Osteocyte (in vitro differentiated cells): ENCODE measurements at regions not wholly inside any gene's neighbourhood (a gene's known extent, or its start where the extent isn't known, plus 50 kb on each side); places are given as distances from the start of the nearest gene placed in this dataset.

Source experiments
- DNase-seq: peaks from one replicate; pipeline ENCODE4 v3.0.0; 2021; ENCODE audit warnings: mixed read lengths; ENCODE audit not compliant: unreplicated experiment; ENCODE audit errors: extremely low spot score
- H3K27ac Mint-ChIP-seq: one replicate; pipeline ENCODE4 v1.8.0; 2021; ENCODE audit warnings: mild to moderate bottlenecking, mixed read lengths; ENCODE audit not compliant: unreplicated experiment
- H3K27me3 Mint-ChIP-seq: one replicate; pipeline ENCODE4 v1.8.0; 2021; ENCODE audit warnings: mixed read lengths; ENCODE audit not compliant: unreplicated experiment
- H3K36me3 Mint-ChIP-seq: one replicate; pipeline ENCODE4 v1.8.0; 2021; ENCODE audit warnings: mixed read lengths; ENCODE audit not compliant: unreplicated experiment
- H3K4me1 Mint-ChIP-seq: one replicate; pipeline ENCODE4 v1.8.0; 2021; ENCODE audit warnings: mixed read lengths; ENCODE audit not compliant: unreplicated experiment
- H3K4me3 Mint-ChIP-seq: one replicate; pipeline ENCODE4 v1.8.0; 2021; ENCODE audit warnings: mild to moderate bottlenecking, moderate library complexity, mixed read lengths; ENCODE audit not compliant: unreplicated experiment
- H3K9me3 Mint-ChIP-seq: one replicate; pipeline ENCODE4 v1.8.0; 2021; ENCODE audit warnings: mixed read lengths; ENCODE audit not compliant: unreplicated experiment
- TF ChIP-seq, protein P1 (sequence below): fragments of 200-600 bp; sonication (generic); IDR thresholded peaks from 2 replicates; pipeline ENCODE4 v1.5.0; 2021; ENCODE audit warnings: antibody characterized with exemption, mild to moderate bottlenecking, moderate library complexity

DNA sequence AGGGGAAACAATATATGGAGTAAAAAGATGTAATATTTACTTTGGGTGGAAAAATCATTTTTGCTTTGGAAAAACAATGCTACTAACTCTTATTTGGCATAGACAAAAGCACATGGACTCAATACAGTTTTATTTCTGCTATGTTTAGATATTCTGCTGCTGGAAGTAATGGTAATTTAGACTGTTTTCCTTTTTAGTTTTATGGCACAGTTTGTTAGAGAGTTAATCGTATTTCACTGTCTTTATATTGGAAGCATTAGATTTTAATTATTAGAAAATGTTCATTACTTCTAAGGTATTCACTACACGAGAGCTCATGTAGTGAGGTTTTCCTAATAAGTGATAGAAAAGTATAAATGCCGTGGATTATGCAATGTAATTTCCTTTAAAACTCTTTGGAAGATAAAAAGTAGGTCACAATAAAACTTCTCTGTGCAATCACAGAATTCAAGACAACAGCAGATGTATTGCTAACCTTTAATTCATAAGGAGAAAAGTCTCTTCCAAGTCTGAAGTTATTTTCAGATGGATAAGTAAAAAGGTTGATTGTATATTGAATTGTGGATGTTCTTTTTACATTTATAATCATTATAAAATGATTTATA is 851.8 kb downstream of the TMTC2 start:
- no peak for DNase-seq
- H3K36me3 Mint-ChIP-seq, result no peaks in the 10 kb centered on the region
- no peaks in the 10 kb centered on the region for H3K9me3 Mint-ChIP-seq
- TF ChIP-seq, protein P1, sequence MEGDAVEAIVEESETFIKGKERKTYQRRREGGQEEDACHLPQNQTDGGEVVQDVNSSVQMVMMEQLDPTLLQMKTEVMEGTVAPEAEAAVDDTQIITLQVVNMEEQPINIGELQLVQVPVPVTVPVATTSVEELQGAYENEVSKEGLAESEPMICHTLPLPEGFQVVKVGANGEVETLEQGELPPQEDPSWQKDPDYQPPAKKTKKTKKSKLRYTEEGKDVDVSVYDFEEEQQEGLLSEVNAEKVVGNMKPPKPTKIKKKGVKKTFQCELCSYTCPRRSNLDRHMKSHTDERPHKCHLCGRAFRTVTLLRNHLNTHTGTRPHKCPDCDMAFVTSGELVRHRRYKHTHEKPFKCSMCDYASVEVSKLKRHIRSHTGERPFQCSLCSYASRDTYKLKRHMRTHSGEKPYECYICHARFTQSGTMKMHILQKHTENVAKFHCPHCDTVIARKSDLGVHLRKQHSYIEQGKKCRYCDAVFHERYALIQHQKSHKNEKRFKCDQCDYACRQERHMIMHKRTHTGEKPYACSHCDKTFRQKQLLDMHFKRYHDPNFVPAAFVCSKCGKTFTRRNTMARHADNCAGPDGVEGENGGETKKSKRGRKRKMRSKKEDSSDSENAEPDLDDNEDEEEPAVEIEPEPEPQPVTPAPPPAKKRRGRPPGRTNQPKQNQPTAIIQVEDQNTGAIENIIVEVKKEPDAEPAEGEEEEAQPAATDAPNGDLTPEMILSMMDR, result no peak
- no peak overlapping the region for H3K4me3 Mint-ChIP-seq
- no peaks in the 10 kb centered on the region for H3K4me1 Mint-ChIP-seq
- H3K27me3 Mint-ChIP-seq, result no peaks in the 10 kb centered on the region
- H3K27ac Mint-ChIP-seq, result no peak overlapping the region

DNA sequence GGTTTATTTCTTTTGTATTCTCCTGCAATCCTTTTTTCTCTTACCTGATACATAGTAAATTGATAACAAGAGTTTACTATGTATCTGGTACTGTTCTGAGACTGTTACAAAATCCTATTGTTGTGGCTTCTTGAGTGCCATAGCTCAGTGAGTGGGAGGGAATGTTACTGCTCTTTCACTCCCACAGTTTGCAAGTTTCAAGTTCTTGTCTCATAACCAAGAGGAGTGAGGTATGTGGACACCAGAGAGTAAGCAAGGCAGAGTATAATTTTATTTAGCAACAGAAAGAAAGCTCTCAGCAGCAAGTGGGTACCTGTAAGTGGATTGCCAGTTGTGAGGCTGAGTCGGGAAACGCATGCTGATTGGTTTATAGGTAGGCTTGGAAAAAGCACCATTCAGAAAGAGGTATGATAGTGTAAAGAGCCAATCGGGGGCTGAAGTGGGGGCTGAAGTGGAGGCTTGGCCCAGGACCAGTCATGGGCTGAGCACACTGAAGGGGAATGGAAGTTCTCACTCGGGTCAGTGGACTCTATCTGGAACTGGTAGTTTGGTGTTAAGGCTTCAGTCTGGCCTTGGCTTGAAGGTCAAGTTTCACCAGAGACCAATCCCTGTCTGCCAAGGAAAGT is 850.8 kb downstream of the TMTC2 start:
- no peak for DNase-seq
- no peaks in the 10 kb centered on the region for H3K36me3 Mint-ChIP-seq

DNA sequence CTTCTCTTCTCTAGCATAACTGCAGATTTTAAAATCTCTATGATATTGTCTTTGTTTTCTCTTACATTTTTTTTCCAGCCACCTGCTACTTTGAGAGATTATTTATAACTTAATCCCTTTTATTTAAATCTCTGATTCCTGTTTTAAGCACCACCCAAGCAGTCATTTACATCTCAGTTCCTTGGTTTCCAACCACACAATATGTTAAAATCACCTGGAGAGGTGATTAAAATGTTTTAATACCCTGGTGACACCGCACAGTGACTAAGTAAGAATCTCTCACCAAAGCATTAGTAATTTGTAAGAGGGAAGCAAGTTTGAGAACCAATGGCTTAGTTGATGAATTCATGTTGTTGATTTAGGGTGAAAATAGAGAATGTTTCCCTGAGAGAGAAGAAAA is 849.8 kb downstream of the TMTC2 start:
- no peaks in the 10 kb centered on the region for H3K36me3 Mint-ChIP-seq
- no peak overlapping the region for H3K4me3 Mint-ChIP-seq
- H3K4me1 Mint-ChIP-seq, result no peaks in the 10 kb centered on the region
- no peaks in the 10 kb centered on the region for H3K27me3 Mint-ChIP-seq
- no peak overlapping the region for H3K27ac Mint-ChIP-seq
- no peaks in the 10 kb centered on the region for H3K9me3 Mint-ChIP-seq
- TF ChIP-seq, protein P1, result no peak
- DNase-seq, result no peak

More for the DNA sequence above, 850.8 kb downstream of the TMTC2 start:
- no peaks in the 10 kb centered on the region for H3K9me3 Mint-ChIP-seq
- H3K27me3 Mint-ChIP-seq, result no peaks in the 10 kb centered on the region
- no peaks in the 10 kb centered on the region for H3K4me1 Mint-ChIP-seq
- no peak overlapping the region for H3K27ac Mint-ChIP-seq
- TF ChIP-seq, protein P1, result no peak
- no peak overlapping the region for H3K4me3 Mint-ChIP-seq

DNA sequence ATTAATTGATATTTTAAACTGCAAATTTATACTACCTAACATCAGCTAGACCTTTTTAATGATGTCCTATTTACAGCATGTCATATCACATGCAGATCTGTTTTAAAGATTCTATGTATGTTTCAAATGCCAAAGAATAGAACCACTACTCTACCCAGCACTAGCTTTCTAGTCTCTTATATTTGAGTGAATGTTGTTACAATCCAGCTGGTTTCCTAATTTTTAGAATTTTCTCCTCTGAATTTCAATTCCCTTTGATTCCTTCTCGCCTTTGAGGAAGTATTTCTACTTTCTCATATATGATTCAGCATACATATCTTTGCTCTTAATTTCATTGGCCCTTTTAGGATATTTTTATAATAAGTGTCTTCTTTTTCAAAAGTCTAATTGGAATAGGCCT is 841.9 kb downstream of the TMTC2 start:
- Mint-ChIP-seq H3K36me3 (no peaks in the 10 kb centered on the region), H3K27me3 (no peaks in the 10 kb centered on the region), H3K9me3 (peaks cover 5% of the 10 kb centered on the region), H3K4me1 (peaks cover 4% of the 10 kb centered on the region), H3K4me3 (no peak overlapping the region), H3K27ac (no peak overlapping the region)
- DNase-seq, result no peak
- TF ChIP-seq, protein P1, result no peak

DNA sequence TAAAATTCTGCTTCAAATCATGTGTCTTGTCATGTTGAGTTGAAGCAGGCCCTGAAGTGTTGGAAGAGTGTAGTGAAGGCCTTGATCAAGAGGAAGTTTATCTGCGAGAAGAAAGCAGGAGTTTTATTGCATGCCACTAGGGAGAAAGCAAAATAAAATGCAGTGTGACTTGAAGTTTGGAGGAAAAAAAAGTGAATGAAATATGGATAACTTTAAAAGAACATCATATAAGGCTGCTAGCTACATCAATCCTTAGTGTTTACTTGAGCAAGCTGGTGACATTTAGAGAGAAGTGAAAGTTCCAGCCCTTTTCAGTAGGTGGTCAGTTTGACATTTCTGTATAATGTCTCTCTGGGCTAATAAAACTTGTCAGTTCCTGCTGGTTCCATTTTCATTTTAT is 841.1 kb downstream of the TMTC2 start:
- Mint-ChIP-seq H3K27me3 (no peaks in the 10 kb centered on the region), H3K36me3 (no peaks in the 10 kb centered on the region), H3K4me3 (no peak overlapping the region), H3K9me3 (peaks cover 11% of the 10 kb centered on the region), H3K4me1 (peaks cover 4% of the 10 kb centered on the region), H3K27ac (no peak overlapping the region)
- no peak for DNase-seq
- TF ChIP-seq, protein P1, result no peak
